ENCODE measurements at regions not wholly inside any gene's neighbourhood (a gene's known extent, or its start where the extent isn't known, plus 50 kb on each side); places are given as distances from the start of the nearest gene placed in this dataset.

DNA sequence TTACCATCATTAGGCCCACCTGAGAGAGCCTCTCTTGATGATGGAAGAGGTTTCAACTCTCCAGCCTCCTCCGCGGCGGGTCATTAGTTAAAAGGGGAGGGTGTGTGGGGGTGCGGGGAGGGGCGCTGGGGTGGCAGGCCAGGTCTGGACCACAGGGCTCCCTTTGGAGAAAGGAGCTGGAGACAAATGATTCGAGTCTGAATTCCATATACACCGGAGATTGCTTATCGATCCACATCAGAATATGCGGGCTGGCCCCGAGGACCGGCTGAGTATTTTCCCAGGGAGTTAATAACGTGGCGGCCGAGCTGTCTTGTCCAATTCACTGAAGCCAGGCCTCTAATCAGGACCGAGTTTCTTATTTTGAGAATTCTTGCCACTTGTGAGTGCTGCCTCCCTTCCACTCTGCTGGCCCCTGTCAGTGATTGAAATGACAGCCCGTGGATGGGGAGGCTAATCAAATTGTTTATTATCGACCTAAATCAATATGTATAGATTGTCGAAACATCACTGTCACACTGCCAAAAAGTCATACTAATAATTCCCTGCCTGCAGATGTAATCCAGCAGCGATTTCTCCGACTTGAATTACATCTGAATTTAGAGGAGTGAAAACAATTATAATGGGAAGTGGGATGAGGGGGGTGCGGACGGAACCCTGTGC is 202.7 kb downstream of the SALL1 start:
- no peak overlapping the region for H3K4me3 Mint-ChIP-seq (ENCODE audit: unreplicated experiment)
- no peaks in the 10 kb centered on the region for H4K20me1 ChIP-seq (ENCODE audit: insufficient read depth, low read length)
- no peaks in the 10 kb centered on the region for H3K36me3 ChIP-seq (ENCODE audit: insufficient read depth, low read length)
- H3K79me2 ChIP-seq (ENCODE audit: insufficient read depth, low read length): no peaks in the 10 kb centered on the region
- H2AFZ ChIP-seq (ENCODE audit: low read depth, low read length): no peak overlapping the region
- no peak overlapping the region for H3K27ac Mint-ChIP-seq (ENCODE audit: unreplicated experiment)
- H3K27me3 Mint-ChIP-seq (ENCODE audit: low read depth, unreplicated experiment): peaks cover 8% of the 10 kb centered on the region
- no peaks in the 10 kb centered on the region for H3K36me3 Mint-ChIP-seq (ENCODE audit: low read depth, unreplicated experiment)
- no peaks in the 10 kb centered on the region for H3K9me3 Mint-ChIP-seq (ENCODE audit: unreplicated experiment)
- FAIRE-seq: no peak
- no peak overlapping the region for H3K4me2 ChIP-seq (ENCODE audit: low read length)
- no peaks in the 10 kb centered on the region for H3K27me3 ChIP-seq (ENCODE audit: insufficient read depth, low read length)
- H3K4me3 ChIP-seq (ENCODE audit: insufficient read depth, low read depth, low read length): no peak overlapping the region
- H3K9ac ChIP-seq (ENCODE audit: low read length): no peak overlapping the region
- H3K4me1 ChIP-seq (ENCODE audit: insufficient read depth, low read length): no peaks in the 10 kb centered on the region
- no peaks in the 10 kb centered on the region for H3K9me3 ChIP-seq (ENCODE audit: insufficient read depth, low read depth, low read length)
- H3K27ac ChIP-seq (ENCODE audit: low read depth, low read length): no peak overlapping the region
- DNase-seq (ENCODE audit: low read depth): no peak
- no peak for TF ChIP-seq EZH2 (IDR thresholded peaks at IDR 0.05; ENCODE audit: insufficient read depth, low read length)
- TF ChIP-seq, protein P1, sequence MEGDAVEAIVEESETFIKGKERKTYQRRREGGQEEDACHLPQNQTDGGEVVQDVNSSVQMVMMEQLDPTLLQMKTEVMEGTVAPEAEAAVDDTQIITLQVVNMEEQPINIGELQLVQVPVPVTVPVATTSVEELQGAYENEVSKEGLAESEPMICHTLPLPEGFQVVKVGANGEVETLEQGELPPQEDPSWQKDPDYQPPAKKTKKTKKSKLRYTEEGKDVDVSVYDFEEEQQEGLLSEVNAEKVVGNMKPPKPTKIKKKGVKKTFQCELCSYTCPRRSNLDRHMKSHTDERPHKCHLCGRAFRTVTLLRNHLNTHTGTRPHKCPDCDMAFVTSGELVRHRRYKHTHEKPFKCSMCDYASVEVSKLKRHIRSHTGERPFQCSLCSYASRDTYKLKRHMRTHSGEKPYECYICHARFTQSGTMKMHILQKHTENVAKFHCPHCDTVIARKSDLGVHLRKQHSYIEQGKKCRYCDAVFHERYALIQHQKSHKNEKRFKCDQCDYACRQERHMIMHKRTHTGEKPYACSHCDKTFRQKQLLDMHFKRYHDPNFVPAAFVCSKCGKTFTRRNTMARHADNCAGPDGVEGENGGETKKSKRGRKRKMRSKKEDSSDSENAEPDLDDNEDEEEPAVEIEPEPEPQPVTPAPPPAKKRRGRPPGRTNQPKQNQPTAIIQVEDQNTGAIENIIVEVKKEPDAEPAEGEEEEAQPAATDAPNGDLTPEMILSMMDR (IDR thresholded peaks at IDR 0.05; ENCODE audit: insufficient read depth, low read depth, low read length): no peak
- no peaks in the 10 kb centered on the region for H3K4me1 Mint-ChIP-seq (ENCODE audit: low read depth, unreplicated experiment)

DNA sequence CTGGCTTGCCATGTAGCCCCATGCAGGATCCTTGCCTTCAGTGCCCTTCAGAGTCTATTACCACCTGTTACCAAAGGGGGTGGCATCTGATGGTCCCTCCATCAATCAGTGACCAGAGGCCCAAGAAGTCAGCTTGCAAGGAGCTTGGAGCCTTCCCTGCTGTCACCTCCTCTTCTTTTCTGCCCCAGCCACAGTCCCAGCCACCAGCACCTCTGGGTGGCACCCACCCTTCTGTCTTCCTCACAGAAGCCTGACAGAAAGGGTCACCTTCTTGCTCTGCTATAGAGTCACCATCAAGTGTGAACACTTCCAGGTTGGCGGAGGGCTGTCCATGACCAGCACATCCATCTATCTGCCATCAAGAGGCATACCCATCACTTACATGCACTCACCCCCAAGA is 203.2 kb downstream of the SALL1 start:
- H3K27ac Mint-ChIP-seq (ENCODE audit: unreplicated experiment): no peak overlapping the region
- Histone ChIP-seq H3K4me1 (ENCODE audit: insufficient read depth, low read length) (no peaks in the 10 kb centered on the region), H3K36me3 (ENCODE audit: insufficient read depth, low read length) (no peaks in the 10 kb centered on the region), H3K79me2 (ENCODE audit: insufficient read depth, low read length) (no peaks in the 10 kb centered on the region), H3K4me3 (ENCODE audit: insufficient read depth, low read depth, low read length) (no peak overlapping the region), H3K27me3 (ENCODE audit: insufficient read depth, low read length) (no peaks in the 10 kb centered on the region), H3K9ac (ENCODE audit: low read length) (no peak overlapping the region), H2AFZ (ENCODE audit: low read depth, low read length) (no peak overlapping the region), H3K27ac (ENCODE audit: low read depth, low read length) (no peak overlapping the region), H4K20me1 (ENCODE audit: insufficient read depth, low read length) (no peaks in the 10 kb centered on the region), H3K4me2 (ENCODE audit: low read length) (no peak overlapping the region), H3K9me3 (ENCODE audit: insufficient read depth, low read depth, low read length) (no peaks in the 10 kb centered on the region)
- H3K27me3 Mint-ChIP-seq (ENCODE audit: low read depth, unreplicated experiment): peaks cover 4% of the 10 kb centered on the region
- H3K36me3 Mint-ChIP-seq (ENCODE audit: low read depth, unreplicated experiment): no peaks in the 10 kb centered on the region
- no peak for FAIRE-seq
- no peaks in the 10 kb centered on the region for H3K4me1 Mint-ChIP-seq (ENCODE audit: low read depth, unreplicated experiment)
- TF ChIP-seq, protein P1 (IDR thresholded peaks at IDR 0.05; ENCODE audit: insufficient read depth, low read depth, low read length): no peak
- TF ChIP-seq EZH2 (IDR thresholded peaks at IDR 0.05; ENCODE audit: insufficient read depth, low read length): no peak
- DNase-seq (ENCODE audit: low read depth): no peak
- no peak overlapping the region for H3K4me3 Mint-ChIP-seq (ENCODE audit: unreplicated experiment)
- no peaks in the 10 kb centered on the region for H3K9me3 Mint-ChIP-seq (ENCODE audit: unreplicated experiment)

DNA sequence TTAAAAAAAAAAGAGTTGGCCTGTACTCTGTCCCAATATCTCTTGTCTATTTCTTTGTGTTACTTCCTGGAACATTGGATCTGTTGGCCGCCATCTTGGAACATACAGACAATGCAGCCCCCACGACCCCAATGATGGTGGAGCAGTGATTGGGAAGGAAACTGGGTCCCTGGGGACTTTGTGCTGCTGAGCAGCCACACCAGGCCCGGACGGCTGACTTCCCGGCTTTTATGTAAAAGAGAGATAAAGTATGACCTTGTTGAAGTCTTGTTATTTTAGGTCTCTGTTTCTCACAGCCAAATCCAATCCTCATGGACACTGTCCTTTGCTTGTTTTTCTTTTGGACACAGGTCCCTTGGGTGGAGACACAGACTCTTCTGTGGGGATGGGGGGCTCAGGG is 204.5 kb downstream of the SALL1 start:
- H3K36me3 ChIP-seq (ENCODE audit: insufficient read depth, low read length): no peaks in the 10 kb centered on the region
- no peak overlapping the region for H2AFZ ChIP-seq (ENCODE audit: low read depth, low read length)
- no peak overlapping the region for H3K4me2 ChIP-seq (ENCODE audit: low read length)
- DNase-seq (ENCODE audit: low read depth): no peak
- H3K27me3 ChIP-seq (ENCODE audit: insufficient read depth, low read length): no peaks in the 10 kb centered on the region
- H3K4me3 ChIP-seq (ENCODE audit: insufficient read depth, low read depth, low read length): no peak overlapping the region
- H3K27me3 Mint-ChIP-seq (ENCODE audit: low read depth, unreplicated experiment): peaks cover 4% of the 10 kb centered on the region
- no peaks in the 10 kb centered on the region for H3K4me1 Mint-ChIP-seq (ENCODE audit: low read depth, unreplicated experiment)
- no peaks in the 10 kb centered on the region for H3K4me1 ChIP-seq (ENCODE audit: insufficient read depth, low read length)
- H3K27ac ChIP-seq (ENCODE audit: low read depth, low read length): no peak overlapping the region
- TF ChIP-seq EZH2 (IDR thresholded peaks at IDR 0.05; ENCODE audit: insufficient read depth, low read length): no peak
- TF ChIP-seq, protein P1 (IDR thresholded peaks at IDR 0.05; ENCODE audit: insufficient read depth, low read depth, low read length): no peak
- no peaks in the 10 kb centered on the region for H3K79me2 ChIP-seq (ENCODE audit: insufficient read depth, low read length)
- H3K9me3 Mint-ChIP-seq (ENCODE audit: unreplicated experiment): no peaks in the 10 kb centered on the region
- no peak overlapping the region for H3K27ac Mint-ChIP-seq (ENCODE audit: unreplicated experiment)
- H3K9ac ChIP-seq (ENCODE audit: low read length): no peak overlapping the region
- H3K36me3 Mint-ChIP-seq (ENCODE audit: low read depth, unreplicated experiment): no peaks in the 10 kb centered on the region
- H3K9me3 ChIP-seq (ENCODE audit: insufficient read depth, low read depth, low read length): no peaks in the 10 kb centered on the region
- no peak for FAIRE-seq
- H4K20me1 ChIP-seq (ENCODE audit: insufficient read depth, low read length): no peaks in the 10 kb centered on the region
- no peak overlapping the region for H3K4me3 Mint-ChIP-seq (ENCODE audit: unreplicated experiment)
